ENCODE measurements at regions not wholly inside any gene's neighbourhood (a gene's known extent, or its start where the extent isn't known, plus 50 kb on each side); places are given as distances from the start of the nearest gene placed in this dataset.

DNA sequence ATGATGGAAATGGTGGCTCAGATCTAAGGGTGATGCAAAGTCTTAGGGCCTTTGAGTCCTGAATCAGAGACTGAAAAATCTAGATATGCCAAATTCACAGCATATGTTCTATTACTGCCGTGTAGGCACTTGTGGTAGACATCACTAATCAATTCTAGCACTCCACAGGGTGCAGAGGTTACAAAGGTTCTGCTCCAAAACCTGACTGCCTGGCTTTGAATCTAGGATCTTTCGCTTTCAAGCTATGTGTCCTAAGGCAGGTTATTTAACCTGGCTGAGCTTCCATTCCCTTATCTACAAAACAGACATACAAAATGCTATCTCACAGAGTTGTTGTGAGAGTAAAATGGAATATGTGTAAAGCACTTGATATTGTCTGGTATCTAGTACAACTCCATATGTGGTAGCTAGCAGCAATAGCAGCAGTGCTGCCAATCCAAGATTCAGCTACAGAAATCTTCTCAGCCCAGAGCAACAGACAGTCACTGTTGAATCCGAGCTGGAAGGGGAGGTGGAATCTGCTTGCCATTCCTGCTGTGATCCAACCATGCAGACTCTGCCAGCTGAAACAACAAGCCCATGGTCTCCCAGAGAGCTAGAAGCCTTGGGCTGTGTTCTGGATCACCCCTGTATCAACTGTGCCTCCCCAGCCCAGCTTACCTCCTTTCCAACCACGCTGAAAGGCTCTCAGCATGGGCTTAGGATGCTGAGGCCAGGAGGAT, 206.9 kb downstream of the TFAP2C start:
- Histone ChIP-seq H3K27me3 (ENCODE audit: low read depth) (peaks cover 100% of the 10 kb centered on the region), H3K4me3 (no peak overlapping the region), H3K9me3 (replicated peaks) (no peaks in the 10 kb centered on the region), H3K4me1 (no peaks in the 10 kb centered on the region), H3K27ac (replicated peaks) (no peak overlapping the region), H3K36me3 (no peaks in the 10 kb centered on the region)
- DNase-seq: no peak
- intact Hi-C loops (cut with micrococcal nuclease): no loop called here
- TF ChIP-seq CTCF (IDR thresholded peaks at IDR 0.05; ENCODE audit: borderline replicate concordance): no peak

- intact Hi-C loops (cut with micrococcal nuclease): no loop called here
- Histone ChIP-seq H3K4me3 (no peak overlapping the region), H3K27ac (replicated peaks) (no peak overlapping the region), H3K9me3 (replicated peaks) (no peaks in the 10 kb centered on the region), H3K4me1 (no peaks in the 10 kb centered on the region), H3K27me3 (ENCODE audit: low read depth) (peaks cover 93% of the 10 kb centered on the region), H3K36me3 (no peaks in the 10 kb centered on the region)
- no peak for TF ChIP-seq CTCF (IDR thresholded peaks at IDR 0.05; ENCODE audit: borderline replicate concordance)
- no peak for DNase-seq
Measured at GRCh38 chr20:56839222-56839621, 210.1 kb downstream of the TFAP2C start.

- H3K27ac ChIP-seq (replicated peaks): no peak overlapping the region
- H3K27me3 ChIP-seq (ENCODE audit: low read depth): peaks cover 91% of the 10 kb centered on the region
- no peaks in the 10 kb centered on the region for H3K4me1 ChIP-seq
- no peaks in the 10 kb centered on the region for H3K9me3 ChIP-seq (replicated peaks)
- no peak overlapping the region for H3K4me3 ChIP-seq
- intact Hi-C loops (cut with micrococcal nuclease): no loop called here
- no peak for TF ChIP-seq CTCF (IDR thresholded peaks at IDR 0.05; ENCODE audit: borderline replicate concordance)
- H3K36me3 ChIP-seq: no peaks in the 10 kb centered on the region
- no peak for DNase-seq
Measured at GRCh38 chr20:56839786-56840185, 210.7 kb downstream of the TFAP2C start.

GRCh38 chr20:56840716-56841261, 211.7 kb downstream of the TFAP2C start:
- TF ChIP-seq CTCF (IDR thresholded peaks at IDR 0.05; ENCODE audit: borderline replicate concordance): no peak
- Histone ChIP-seq H3K4me1 (no peaks in the 10 kb centered on the region), H3K36me3 (no peaks in the 10 kb centered on the region)

GRCh38 chr20:56841346-56841908, 212.3 kb downstream of the TFAP2C start:
- Histone ChIP-seq H3K27me3 (ENCODE audit: low read depth) (peaks cover 91% of the 10 kb centered on the region), H3K9me3 (replicated peaks) (no peaks in the 10 kb centered on the region), H3K27ac (replicated peaks) (no peak overlapping the region), H3K36me3 (no peaks in the 10 kb centered on the region), H3K4me1 (no peaks in the 10 kb centered on the region), H3K4me3 (no peak overlapping the region)
- no peak for DNase-seq
- intact Hi-C loops (cut with micrococcal nuclease): no loop called here
- TF ChIP-seq CTCF (IDR thresholded peaks at IDR 0.05; ENCODE audit: borderline replicate concordance): no peak

More at GRCh38 chr20:56840716-56841261, 211.7 kb downstream of the TFAP2C start:
- intact Hi-C loops (cut with micrococcal nuclease): no loop called here
- no peak for DNase-seq
- Histone ChIP-seq H3K27me3 (ENCODE audit: low read depth) (peaks cover 91% of the 10 kb centered on the region), H3K9me3 (replicated peaks) (no peaks in the 10 kb centered on the region), H3K4me3 (no peak overlapping the region), H3K27ac (replicated peaks) (no peak overlapping the region)
